HL-60/S4 (cell line): ENCODE measurements at regions not wholly inside any gene's neighbourhood (a gene's known extent, or its start where the extent isn't known, plus 50 kb on each side); places are given as distances from the start of the nearest gene placed in this dataset.

Source experiments
- in situ Hi-C: fragments of 300-500 bp; cut with MboI; formaldehyde crosslinking; loops from 2 replicates; pipeline ENCODE4 v1.14.3; 2022; ENCODE audit warnings: low sequenced_read_pairs

DNA sequence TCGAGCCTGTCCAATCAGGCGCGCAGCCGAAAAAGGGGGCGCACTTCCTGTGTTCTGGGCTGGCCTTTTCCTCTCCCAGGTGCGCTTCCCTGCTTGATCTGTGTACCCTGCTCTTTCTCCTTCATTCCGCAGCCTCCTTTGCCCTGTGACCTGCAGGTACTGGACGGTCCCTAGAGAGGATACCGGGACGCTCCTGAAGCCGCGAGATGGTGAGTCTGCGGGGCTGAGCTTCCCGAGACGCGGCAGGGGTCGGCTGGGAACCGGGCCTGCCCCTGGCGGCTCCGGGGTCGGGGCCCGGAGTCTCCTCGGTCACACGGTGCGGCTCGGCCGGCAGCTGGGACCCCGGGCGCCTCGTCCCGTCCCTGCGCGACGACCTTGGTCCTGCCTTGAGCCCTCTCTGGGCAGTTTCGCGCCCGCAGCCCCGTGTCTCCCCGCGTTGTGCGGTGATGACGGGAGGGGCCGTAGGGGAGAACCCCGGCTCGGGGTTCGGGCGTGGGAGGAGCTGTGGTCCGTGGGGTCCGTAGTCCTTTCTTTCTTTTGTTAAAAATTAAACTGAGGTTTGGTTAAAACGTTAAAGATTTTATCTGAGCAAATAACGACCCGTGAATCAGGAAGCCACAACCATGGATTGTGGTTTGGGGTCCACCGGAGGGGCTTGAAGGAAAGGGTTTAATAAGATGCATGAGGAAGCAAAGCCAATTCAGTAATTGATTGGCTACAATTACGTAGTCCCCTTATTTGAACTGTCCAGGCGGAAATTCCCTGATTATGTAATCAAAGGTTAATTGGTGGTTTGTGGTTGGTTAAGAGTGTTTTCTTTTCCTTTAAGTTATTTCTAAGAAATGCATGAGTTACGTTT is 172.8 kb upstream of the ZNF267 start:
- in situ Hi-C loops, result no loop called here

GRCh38 chr16:31701734-31702133 is 171.9 kb upstream of the ZNF267 start:
- in situ Hi-C loops, result no loop called here

- in situ Hi-C loops, result no loop called here
These were observed 170.8 kb upstream of the ZNF267 start for GRCh38 chr16:31702796-31703195.

- in situ Hi-C loops, result no loop called here
These were observed 170.0 kb upstream of the ZNF267 start for GRCh38 chr16:31703526-31704128.

- in situ Hi-C loops, result no loop called here
These were observed 169.5 kb upstream of the ZNF267 start for GRCh38 chr16:31704138-31704537.

DNA sequence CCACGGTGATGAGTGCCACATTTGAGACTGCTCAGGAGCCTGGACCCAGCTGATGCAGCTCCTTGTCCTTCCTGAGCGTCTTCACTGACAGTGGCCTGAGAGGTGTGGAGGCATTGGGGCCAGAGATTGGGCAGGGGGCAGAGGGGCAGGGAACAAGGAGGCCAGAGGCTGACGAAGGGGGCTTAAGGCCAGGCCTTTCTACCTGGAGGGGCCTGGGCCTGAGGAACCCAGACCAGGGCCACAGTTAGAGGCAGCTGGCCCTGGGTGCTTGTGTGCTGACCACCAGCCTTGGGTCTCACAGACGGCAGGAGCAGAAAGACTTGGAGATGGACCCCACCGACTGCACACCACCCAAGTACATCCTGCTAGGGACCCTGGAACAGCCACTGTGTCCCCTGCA is 168.2 kb upstream of the ZNF267 start:
- in situ Hi-C loops, result no loop called here

DNA sequence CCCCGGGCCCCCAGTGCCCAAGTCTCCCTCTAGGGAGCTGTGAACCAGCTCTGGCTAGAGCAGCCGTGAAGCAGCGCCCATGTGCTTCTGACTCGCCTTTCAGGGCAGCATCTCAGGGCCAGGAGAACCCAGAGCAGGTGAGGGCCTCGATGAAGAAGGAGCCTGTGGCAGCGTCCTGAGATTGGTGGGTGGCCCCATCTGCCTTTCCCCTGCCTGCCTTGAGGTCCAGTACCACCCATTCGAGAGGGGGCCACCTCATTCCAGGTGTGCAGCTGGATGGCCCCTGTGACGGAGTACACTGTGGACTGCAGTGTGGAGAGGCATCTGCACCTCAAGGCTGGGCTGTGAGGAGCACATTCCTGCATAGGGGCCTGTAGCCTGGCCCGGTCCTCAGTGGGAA is 167.3 kb upstream of the ZNF267 start:
- in situ Hi-C loops, result no loop called here

GRCh38 chr16:31706925-31707324 is 166.7 kb upstream of the ZNF267 start:
- in situ Hi-C loops, result no loop called here

GRCh38 chr16:31707743-31708335 is 165.8 kb upstream of the ZNF267 start:
- in situ Hi-C loops, result no loop called here

- in situ Hi-C loops, result no loop called here
These were observed 165.3 kb upstream of the ZNF267 start for GRCh38 chr16:31708348-31708747.

DNA sequence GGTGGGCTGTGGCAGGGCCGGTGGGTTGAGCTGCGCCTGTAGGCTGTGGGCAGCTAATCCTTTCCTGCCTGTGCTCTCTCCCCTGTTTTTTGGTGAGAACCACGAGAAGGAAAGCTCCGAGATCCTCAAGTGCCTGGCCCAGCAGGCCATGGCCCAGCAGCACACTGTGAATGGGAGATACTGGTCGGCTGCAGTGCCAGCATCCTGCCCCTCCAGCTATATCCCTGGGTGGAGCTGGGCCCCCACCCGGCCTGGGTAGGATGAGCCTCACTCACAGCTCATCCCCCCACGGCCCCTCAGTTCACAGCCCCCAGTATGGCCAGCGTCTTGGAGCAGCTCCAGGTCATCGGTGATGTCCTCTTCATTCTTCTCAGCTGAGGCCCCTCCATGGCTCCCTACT is 164.4 kb upstream of the ZNF267 start:
- in situ Hi-C loops, result no loop called here

GRCh38 chr16:31710134-31710533 is 163.5 kb upstream of the ZNF267 start:
- in situ Hi-C loops, result no loop called here

DNA sequence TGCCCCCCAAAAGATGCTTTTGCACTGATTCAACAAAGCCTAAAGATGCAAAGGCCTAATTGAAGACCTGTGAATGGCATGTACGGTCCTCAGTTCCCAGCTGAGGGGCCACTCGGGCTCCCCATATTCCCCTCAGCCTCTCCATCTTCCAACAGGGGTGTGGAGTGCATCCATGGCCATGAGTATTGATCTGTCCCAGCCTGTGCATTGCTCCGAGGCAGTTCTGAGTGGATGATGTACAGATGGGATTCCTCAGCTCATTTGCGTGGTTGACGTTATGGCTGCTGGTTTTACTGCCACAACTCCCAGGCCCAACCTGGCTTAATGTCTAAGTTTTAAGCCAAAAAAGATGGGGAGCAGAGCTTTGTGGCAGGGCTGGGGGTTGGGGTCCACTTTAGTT is 162.7 kb upstream of the ZNF267 start:
- in situ Hi-C loops, result no loop called here

GRCh38 chr16:31711344-31711845 is 162.2 kb upstream of the ZNF267 start:
- in situ Hi-C loops, result no loop called here

- in situ Hi-C loops, result no loop called here
These were observed 161.5 kb upstream of the ZNF267 start for GRCh38 chr16:31712064-31712540.

GRCh38 chr16:31713071-31713944 is 160.3 kb upstream of the ZNF267 start:
- in situ Hi-C loops, result no loop called here

- in situ Hi-C loops, result no loop called here
These were observed 159.4 kb upstream of the ZNF267 start for GRCh38 chr16:31713945-31714902.

DNA sequence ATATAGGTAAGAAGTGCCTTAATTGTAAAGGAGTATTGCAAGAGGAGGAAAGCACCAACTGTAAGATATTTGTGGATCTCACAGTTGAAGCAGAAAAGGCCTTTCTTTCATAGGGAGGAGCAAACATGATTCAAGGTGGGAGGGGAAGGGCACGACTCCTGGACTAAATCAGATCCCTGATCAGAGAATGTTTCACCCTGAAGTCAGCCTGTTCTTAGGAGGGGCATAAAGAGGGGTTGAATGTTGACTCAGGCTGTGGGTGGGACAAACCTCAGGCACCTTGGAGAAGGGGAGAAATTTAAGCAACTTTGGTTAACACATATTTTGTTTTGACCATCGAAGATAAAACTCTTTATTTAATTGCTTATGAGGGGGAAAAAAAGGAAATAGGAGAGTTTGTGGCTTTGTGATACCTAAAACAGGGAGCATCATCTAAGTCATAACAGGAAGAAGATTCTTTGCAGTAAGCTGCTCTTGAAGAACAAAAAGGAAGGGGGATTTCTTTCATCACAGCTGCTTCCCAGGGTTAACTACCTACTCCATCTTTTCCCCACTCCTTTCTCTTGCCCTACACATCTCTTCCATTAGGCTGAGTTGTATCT is 158.6 kb upstream of the ZNF267 start:
- in situ Hi-C loops, result no loop called here

DNA sequence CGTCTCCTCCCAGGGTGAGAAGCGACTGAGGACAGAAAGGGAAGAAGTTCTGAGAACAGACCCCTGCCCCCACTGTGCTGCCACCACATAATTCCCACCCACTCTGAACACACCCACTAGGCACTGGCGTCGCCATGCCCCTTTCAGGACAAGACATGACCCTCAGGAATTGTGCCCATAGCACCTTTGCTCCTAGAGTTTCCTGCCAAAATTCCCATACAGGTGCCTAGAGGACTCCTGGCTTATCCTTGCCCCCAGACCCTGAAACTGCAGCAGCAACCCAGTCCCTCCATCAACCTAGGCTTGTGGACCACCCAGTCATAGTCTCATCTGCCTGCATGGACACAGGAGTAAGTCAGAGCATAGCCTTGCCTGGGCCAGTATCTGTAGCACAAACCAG is 157.7 kb upstream of the ZNF267 start:
- in situ Hi-C loops, result no loop called here
